Effector CD4-positive, alpha-beta T cell (primary cell): ENCODE measurements at regions not wholly inside any gene's neighbourhood (a gene's known extent, or its start where the extent isn't known, plus 50 kb on each side); places are given as distances from the start of the nearest gene placed in this dataset.
"Not testable (repeated sequence)": the region's sequence is repeated elsewhere in the genome, so short reads cannot be mapped to it uniquely, and the experiment has no call there.

Source experiments
- DNase-seq: peaks from one replicate; pipeline ENCODE4 v3.0.0-alpha.2; 2020

- not testable (repeated sequence) for DNase-seq
These were observed 194.4 kb upstream of the ZNF469 start for GRCh38 chr16:88188171-88188895.

GRCh38 chr16:88190592-88191095 is 192.1 kb upstream of the ZNF469 start:
- DNase-seq, result not testable (repeated sequence)

- DNase-seq, result not testable (repeated sequence)
These were observed 191.6 kb upstream of the ZNF469 start for GRCh38 chr16:88191168-88191567.

- no peak for DNase-seq
These were observed 190.2 kb upstream of the ZNF469 start for GRCh38 chr16:88192601-88193000.

- DNase-seq, result not testable (repeated sequence)
These were observed 188.9 kb upstream of the ZNF469 start for GRCh38 chr16:88193706-88194396.

GRCh38 chr16:88194397-88195268 is 188.1 kb upstream of the ZNF469 start:
- DNase-seq, result no peak

- DNase-seq, result no peak
These were observed 187.5 kb upstream of the ZNF469 start for GRCh38 chr16:88195269-88195705.

GRCh38 chr16:88195911-88196465 is 186.8 kb upstream of the ZNF469 start:
- no peak for DNase-seq

GRCh38 chr16:88196471-88197400 is 186.0 kb upstream of the ZNF469 start:
- DNase-seq, result no peak

- no peak for DNase-seq
These were observed 185.0 kb upstream of the ZNF469 start for GRCh38 chr16:88197481-88198456.

- not testable (repeated sequence) for DNase-seq
These were observed 184.1 kb upstream of the ZNF469 start for GRCh38 chr16:88198457-88199295.

GRCh38 chr16:88199296-88200153 is 183.2 kb upstream of the ZNF469 start:
- DNase-seq, result not testable (repeated sequence)

GRCh38 chr16:88200154-88200895 is 182.4 kb upstream of the ZNF469 start:
- not testable (repeated sequence) for DNase-seq

GRCh38 chr16:88200896-88201185 is 181.9 kb upstream of the ZNF469 start:
- no peak for DNase-seq

GRCh38 chr16:88201611-88202010 is 181.1 kb upstream of the ZNF469 start:
- DNase-seq, result not testable (repeated sequence)

- DNase-seq, result no peak
These were observed 180.5 kb upstream of the ZNF469 start for GRCh38 chr16:88202207-88202745.
